Endothelial cell of umbilical vein (primary cell): ENCODE measurements at regions not wholly inside any gene's neighbourhood (a gene's known extent, or its start where the extent isn't known, plus 50 kb on each side); places are given as distances from the start of the nearest gene placed in this dataset.

ENCODE experiments used
- BruUV-seq: library from RNA; stranded (reverse); fragments of 400-500 nt; replicated peaks from 2 replicates; lab custom pipeline; 2021; lab: Mats Ljungman, UMichigan
- CTCF ChIA-PET: fragments of 300-600, 350-600 bp; sonication (Branson Sonifier 250); formaldehyde crosslinking; loops from one replicate; lab custom pipeline; 2021; ENCODE audit warnings: antibody characterized with exemption, inconsistent platforms; lab: Charles Lee
- POLR2A ChIA-PET: fragments of 300-600, 350-600 bp; sonication (Branson Sonifier 250); formaldehyde crosslinking; loops from one replicate; lab custom pipeline; 2021; ENCODE audit warnings: antibody characterized with exemption, inconsistent platforms; lab: Charles Lee
- DNase-seq: peaks from one replicate; pipeline ENCODE4 v3.0.0-alpha.2; 2011; ENCODE audit warnings: low read depth, low spot score
- FAIRE-seq: peaks from 2 replicates; lab custom pipeline; 2011; peaks lifted over from hg19 to GRCh38; lab: Jason Lieb, UNC
- H2AFZ ChIP-seq: 2 replicates; pipeline ENCODE4 v1.6.0; 2012; ENCODE audit warnings: low read depth, low read length, control low read depth, inconsistent platforms
- H3K27ac ChIP-seq: 2 replicates; pipeline ENCODE4 v1.5.1; 2011; ENCODE audit warnings: low read depth, mild to moderate bottlenecking, control low read depth, low read length, moderate library complexity; ENCODE audit not compliant: insufficient read depth
- H3K27me3 ChIP-seq, 2 experiments: 2 replicates each; pipeline versions ENCODE4 v1.6.0 to v1.6.1; 2011; ENCODE audit warnings: low read length in 2 of 2, mixed read lengths in 1 of 2; ENCODE audit not compliant: control insufficient read depth in 2 of 2, insufficient read depth in 2 of 2
- H3K36me3 ChIP-seq, 2 experiments: 2 replicates in 1 of 2; 3 replicates in 1 of 2; pipeline ENCODE4 v1.5.1; 2011; ENCODE audit warnings: low read length in 2 of 2, mild to moderate bottlenecking in 1 of 2, moderate library complexity in 1 of 2; ENCODE audit not compliant: control insufficient read depth in 2 of 2, insufficient read depth in 2 of 2; ENCODE audit errors: extremely low read depth in 1 of 2
- H3K4me1 ChIP-seq: 3 replicates; pipeline ENCODE4 v1.5.1; 2011; ENCODE audit warnings: mild to moderate bottlenecking, low read length; ENCODE audit not compliant: control insufficient read depth, insufficient read depth; ENCODE audit errors: extremely low read depth
- H3K4me2 ChIP-seq: 2 replicates; pipeline ENCODE4 v1.6.1; 2011; ENCODE audit warnings: low read length, control low read depth, mixed read lengths; ENCODE audit not compliant: insufficient read depth
- H3K4me3 ChIP-seq, 3 experiments: fragments of 200-600 bp in 1 of 3; sonication (generic), shearing (Covaris generic) in 1 of 3; replicated peaks in 1 of 3; 2 replicates each; pipeline ENCODE4 v1.5.1; 2011 to 2016; ENCODE audit warnings: control low read depth in 3 of 3, low read length in 3 of 3, mild to moderate bottlenecking in 2 of 3, inconsistent platforms in 1 of 3, low read depth in 1 of 3, moderate library complexity in 1 of 3; ENCODE audit not compliant: insufficient read depth in 1 of 3
- H3K79me2 ChIP-seq: 2 replicates; pipeline ENCODE4 v1.6.0; 2012; ENCODE audit warnings: low read length, inconsistent platforms; ENCODE audit not compliant: control insufficient read depth, insufficient read depth
- H3K9ac ChIP-seq: replicated peaks from 2 replicates; pipeline ENCODE3; 2011; ENCODE audit warnings: low read length, control low read depth; ENCODE audit not compliant: insufficient read depth; ENCODE audit errors: extremely low read depth
- H3K9me1 ChIP-seq: replicated peaks from 3 replicates; pipeline ENCODE4 v1.6.0; 2011; ENCODE audit warnings: mild to moderate bottlenecking, low read length; ENCODE audit not compliant: control insufficient read depth, insufficient read depth; ENCODE audit errors: extremely low read depth
- H3K9me3 ChIP-seq: replicated peaks from 2 replicates; pipeline ENCODE4 v1.5.1; 2012; ENCODE audit warnings: low read length, inconsistent platforms; ENCODE audit not compliant: control insufficient read depth, insufficient read depth
- H4K20me1 ChIP-seq: replicated peaks from 2 replicates; pipeline ENCODE3; 2011; ENCODE audit warnings: mild to moderate bottlenecking, low read length; ENCODE audit not compliant: control insufficient read depth, insufficient read depth; ENCODE audit errors: extremely low read depth
- CTCF ChIP-seq, 2 donors: IDR thresholded peaks; 1 replicate in 1 of 2; 2 replicates in 1 of 2; pipeline ENCODE4 v1.5.1; 2011; ENCODE audit warnings: low read length in 2 of 2, mild to moderate bottlenecking in 2 of 2, moderate library complexity in 2 of 2, control low read depth in 1 of 2, inconsistent platforms in 1 of 2, low read depth in 1 of 2; ENCODE audit not compliant: insufficient read depth in 1 of 2; ENCODE audit errors: extremely low read depth in 1 of 2
- EZH2 ChIP-seq: IDR thresholded peaks from 2 replicates; pipeline ENCODE4 v1.6.1; 2012; ENCODE audit warnings: borderline replicate concordance, low read depth, mild to moderate bottlenecking, moderate library complexity, low read length, inconsistent platforms; ENCODE audit not compliant: severe bottlenecking
- FOS ChIP-seq: IDR thresholded peaks from 2 replicates; pipeline ENCODE4 v1.6.1; 2011; ENCODE audit warnings: mild to moderate bottlenecking, low read length, moderate library complexity, borderline replicate concordance; ENCODE audit not compliant: insufficient read depth
- GATA2 ChIP-seq: IDR thresholded peaks from 2 replicates; pipeline ENCODE4 v1.7.0; 2011; ENCODE audit warnings: low read depth, mild to moderate bottlenecking, moderate library complexity, mixed read lengths, low read length; ENCODE audit not compliant: insufficient read length, insufficient read depth
- JUN ChIP-seq: IDR thresholded peaks from 2 replicates; pipeline ENCODE4 v1.6.1; 2011; ENCODE audit warnings: borderline replicate concordance, low read depth; ENCODE audit not compliant: insufficient read length, insufficient read depth
- MYC ChIP-seq: IDR thresholded peaks from one replicate; pipeline ENCODE4 v1.6.1; 2011; ENCODE audit warnings: mild to moderate bottlenecking, low read depth, low read length
- POLR2A ChIP-seq: IDR thresholded peaks from 2 replicates; pipeline ENCODE4 v1.6.1; 2012; ENCODE audit warnings: low read depth, mild to moderate bottlenecking, control low read depth, low read length
- POLR2AphosphoS5 ChIP-seq: IDR thresholded peaks from 2 replicates; pipeline ENCODE4 v1.6.1; 2012; ENCODE audit warnings: low read depth, mild to moderate bottlenecking, control low read depth, low read length, moderate library complexity; ENCODE audit not compliant: insufficient read depth
- dilution Hi-C: fragments of 300-500 bp; cut with MboI; formaldehyde crosslinking; loops from one replicate; pipeline ENCODE4 v1.15.0; 2019; ENCODE audit warnings: low sequenced_read_pairs; ENCODE audit not compliant: extremely low pct_ligation_motif_present
- intact Hi-C: fragments of 100-400 bp; cut with micrococcal nuclease; formaldehyde crosslinking; loops from one replicate; pipeline ENCODE4 v1.10.0; 2022
- TF ChIP-seq, protein P1 (sequence below): IDR thresholded peaks from 2 replicates; pipeline ENCODE4 v1.6.1; 2011; ENCODE audit not compliant: insufficient read depth, insufficient read length

GRCh38 chr1:242876030-242876429 lies 351.5 kb upstream of the PLD5 start:
- FAIRE-seq, result no peak
- ChIA-PET CTCF (no interaction called here), POLR2A (no interaction called here)
- Histone ChIP-seq H3K36me3 (no peaks in the 10 kb centered on the region), H3K9me3 (no peaks in the 10 kb centered on the region), H3K27ac (no peak overlapping the region), H2AFZ (no peak overlapping the region), H3K4me2 (no peak overlapping the region), H4K20me1 (no peaks in the 10 kb centered on the region), H3K9me1 (no peaks in the 10 kb centered on the region), H3K4me1 (no peaks in the 10 kb centered on the region), H3K79me2 (no peaks in the 10 kb centered on the region), H3K4me3 (no peak overlapping the region), H3K9ac (no peak overlapping the region), H3K27me3 (no peaks in the 10 kb centered on the region)
- BruUV-seq, result no TSS peak
- DNase-seq, result no peak
- intact Hi-C loops, result no loop called here
- TF ChIP-seq POLR2A, result no peak
- TF ChIP-seq MYC, result no peak
- dilution Hi-C loops, result no loop called here

GRCh38 chr1:242873661-242874060 lies 349.2 kb upstream of the PLD5 start:
- FAIRE-seq (no peak), DNase-seq (no peak)
- POLR2A ChIA-PET, result no interaction called here
- Histone ChIP-seq H3K79me2 (no peaks in the 10 kb centered on the region), H3K4me1 (no peaks in the 10 kb centered on the region), H3K27ac (no peak overlapping the region), H3K36me3 (no peaks in the 10 kb centered on the region), H3K27me3 (no peaks in the 10 kb centered on the region), H2AFZ (no peak overlapping the region), H3K9ac (no peak overlapping the region), H3K9me3 (no peaks in the 10 kb centered on the region), H3K4me3 (no peak overlapping the region), H4K20me1 (no peaks in the 10 kb centered on the region), H3K4me2 (no peak overlapping the region), H3K9me1 (no peaks in the 10 kb centered on the region)
- TF ChIP-seq FOS, result no peak
- TF ChIP-seq MYC, result no peak
- no peak for TF ChIP-seq EZH2
- no peak for TF ChIP-seq POLR2AphosphoS5
- TF ChIP-seq CTCF (IDR thresholded peaks at IDR 0.05; ENCODE audit: extremely low read depth in 1 of 2, insufficient read depth in 1 of 2, low read depth in 1 of 2, low read length in 2 of 2), result no peak
- no peak for TF ChIP-seq GATA2
- no peak for TF ChIP-seq JUN
- TF ChIP-seq, protein P1, sequence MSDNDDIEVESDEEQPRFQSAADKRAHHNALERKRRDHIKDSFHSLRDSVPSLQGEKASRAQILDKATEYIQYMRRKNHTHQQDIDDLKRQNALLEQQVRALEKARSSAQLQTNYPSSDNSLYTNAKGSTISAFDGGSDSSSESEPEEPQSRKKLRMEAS, result no peak
- no peak for TF ChIP-seq POLR2A
- intact Hi-C loops, result no loop called here
- no TSS peak for BruUV-seq
- CTCF ChIA-PET, result no interaction called here
- dilution Hi-C loops, result no loop called here
